ENCODE measurements at regions not wholly inside any gene's neighbourhood (a gene's known extent, or its start where the extent isn't known, plus 50 kb on each side); places are given as distances from the start of the nearest gene placed in this dataset.

DNA sequence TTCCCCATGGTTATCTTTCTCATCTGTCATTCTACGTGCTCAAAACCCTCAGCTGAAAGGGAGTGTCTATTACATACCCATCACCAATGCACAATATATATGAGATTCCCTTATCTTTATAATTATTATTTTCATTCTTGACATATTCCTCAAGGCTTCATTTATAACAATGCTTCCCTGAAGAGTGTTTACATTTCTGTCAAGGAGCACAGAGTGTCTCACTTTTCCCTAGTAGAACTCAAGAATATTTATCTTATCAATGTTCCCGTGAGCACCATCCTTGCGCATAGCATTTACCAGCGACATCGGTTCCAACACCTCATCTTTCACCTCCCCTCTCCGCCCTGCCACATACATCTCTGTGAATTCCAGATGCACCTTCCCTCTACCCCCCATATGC lies 250.6 kb downstream of the PLA2G4A start:
- TF ChIP-seq ZFP36 (IDR thresholded peaks at IDR 0.05; ENCODE audit: borderline replicate concordance, partially characterized antibody) (no peak), POLR2A (IDR thresholded peaks at IDR 0.05; ENCODE audit: low read length) (no peak), ZC3H11A (IDR thresholded peaks at IDR 0.05) (no peak), FOSL2 (IDR thresholded peaks at IDR 0.05) (no peak), FOSL2 (CRISPR knock-in tag; IDR thresholded peaks at IDR 0.05) (no peak), SMC3 (IDR thresholded peaks at IDR 0.05) (no peak), HOXA7 (CRISPR knock-in tag; IDR thresholded peaks at IDR 0.05) (no peak), RARB (CRISPR knock-in tag; IDR thresholded peaks at IDR 0.05) (no peak)
- TF ChIP-seq, protein P1, sequence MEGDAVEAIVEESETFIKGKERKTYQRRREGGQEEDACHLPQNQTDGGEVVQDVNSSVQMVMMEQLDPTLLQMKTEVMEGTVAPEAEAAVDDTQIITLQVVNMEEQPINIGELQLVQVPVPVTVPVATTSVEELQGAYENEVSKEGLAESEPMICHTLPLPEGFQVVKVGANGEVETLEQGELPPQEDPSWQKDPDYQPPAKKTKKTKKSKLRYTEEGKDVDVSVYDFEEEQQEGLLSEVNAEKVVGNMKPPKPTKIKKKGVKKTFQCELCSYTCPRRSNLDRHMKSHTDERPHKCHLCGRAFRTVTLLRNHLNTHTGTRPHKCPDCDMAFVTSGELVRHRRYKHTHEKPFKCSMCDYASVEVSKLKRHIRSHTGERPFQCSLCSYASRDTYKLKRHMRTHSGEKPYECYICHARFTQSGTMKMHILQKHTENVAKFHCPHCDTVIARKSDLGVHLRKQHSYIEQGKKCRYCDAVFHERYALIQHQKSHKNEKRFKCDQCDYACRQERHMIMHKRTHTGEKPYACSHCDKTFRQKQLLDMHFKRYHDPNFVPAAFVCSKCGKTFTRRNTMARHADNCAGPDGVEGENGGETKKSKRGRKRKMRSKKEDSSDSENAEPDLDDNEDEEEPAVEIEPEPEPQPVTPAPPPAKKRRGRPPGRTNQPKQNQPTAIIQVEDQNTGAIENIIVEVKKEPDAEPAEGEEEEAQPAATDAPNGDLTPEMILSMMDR (IDR thresholded peaks at IDR 0.05) = no peak
- TF ChIP-seq, protein P2, sequence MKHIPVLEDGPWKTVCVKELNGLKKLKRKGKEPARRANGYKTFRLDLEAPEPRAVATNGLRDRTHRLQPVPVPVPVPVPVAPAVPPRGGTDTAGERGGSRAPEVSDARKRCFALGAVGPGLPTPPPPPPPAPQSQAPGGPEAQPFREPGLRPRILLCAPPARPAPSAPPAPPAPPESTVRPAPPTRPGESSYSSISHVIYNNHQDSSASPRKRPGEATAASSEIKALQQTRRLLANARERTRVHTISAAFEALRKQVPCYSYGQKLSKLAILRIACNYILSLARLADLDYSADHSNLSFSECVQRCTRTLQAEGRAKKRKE (CRISPR knock-in tag; IDR thresholded peaks at IDR 0.05; ENCODE audit: low read depth) = no peak
- TF ChIP-seq, protein P3, sequence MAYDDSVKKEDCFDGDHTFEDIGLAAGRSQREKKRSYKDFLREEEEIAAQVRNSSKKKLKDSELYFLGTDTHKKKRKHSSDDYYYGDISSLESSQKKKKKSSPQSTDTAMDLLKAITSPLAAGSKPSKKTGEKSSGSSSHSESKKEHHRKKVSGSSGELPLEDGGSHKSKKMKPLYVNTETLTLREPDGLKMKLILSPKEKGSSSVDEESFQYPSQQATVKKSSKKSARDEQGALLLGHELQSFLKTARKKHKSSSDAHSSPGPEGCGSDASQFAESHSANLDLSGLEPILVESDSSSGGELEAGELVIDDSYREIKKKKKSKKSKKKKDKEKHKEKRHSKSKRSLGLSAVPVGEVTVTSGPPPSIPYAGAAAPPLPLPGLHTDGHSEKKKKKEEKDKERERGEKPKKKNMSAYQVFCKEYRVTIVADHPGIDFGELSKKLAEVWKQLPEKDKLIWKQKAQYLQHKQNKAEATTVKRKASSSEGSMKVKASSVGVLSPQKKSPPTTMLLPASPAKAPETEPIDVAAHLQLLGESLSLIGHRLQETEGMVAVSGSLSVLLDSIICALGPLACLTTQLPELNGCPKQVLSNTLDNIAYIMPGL (CRISPR knock-in tag; IDR thresholded peaks at IDR 0.05; ENCODE audit: borderline replicate concordance) = no peak

Data from A549 (cell line).